ENCODE measurements at regions not wholly inside any gene's neighbourhood (a gene's known extent, or its start where the extent isn't known, plus 50 kb on each side); places are given as distances from the start of the nearest gene placed in this dataset.

- TF ChIP-seq POLR2A (IDR thresholded peaks at IDR 0.05) = no peak
- TF ChIP-seq CTCF (IDR thresholded peaks at IDR 0.05) = no peak
- TF ChIP-seq POLR2AphosphoS5 (IDR thresholded peaks at IDR 0.05) = no peak
- no peak for TF ChIP-seq EP300 (IDR thresholded peaks at IDR 0.05; ENCODE audit: low read depth)
- Histone ChIP-seq H3K9me3 (no peaks in the 10 kb centered on the region), H3K4me1 (no peaks in the 10 kb centered on the region), H3K27me3 (no peaks in the 10 kb centered on the region), H3K36me3 (no peaks in the 10 kb centered on the region), H3K4me3 (no peak overlapping the region), H3K27ac (no peak overlapping the region)
- WGBS, 2 donors (ENCODE audit: low coverage in 1 of 2) = 93 to 100% methylated on average over 2 to 3 of the region's 3 CpGs
- in situ Hi-C loops (cut with MboI; ENCODE audit: low pct_ligation_motif_present in 1 of 4, low pct_unique_long_range_greater_than_20kb in 1 of 4, low sequenced_read_pairs in 3 of 4) = no loop called here
- DNase-seq = no peak
- intact Hi-C loops (cut with DNase I; ENCODE audit: low total_unique reads) = no loop called here
Measured at GRCh38 chr5:168234133-168234532, 57.3 kb upstream of the WWC1 start.

- in situ Hi-C loops (cut with MboI; ENCODE audit: low pct_ligation_motif_present in 1 of 4, low pct_unique_long_range_greater_than_20kb in 1 of 4, low sequenced_read_pairs in 3 of 4) (no loop called here), intact Hi-C loops (cut with DNase I; ENCODE audit: low total_unique reads) (no loop called here)
- Histone ChIP-seq H3K4me1 (no peaks in the 10 kb centered on the region), H3K4me3 (no peak overlapping the region), H3K27me3 (no peaks in the 10 kb centered on the region), H3K27ac (no peak overlapping the region), H3K36me3 (no peaks in the 10 kb centered on the region), H3K9me3 (no peaks in the 10 kb centered on the region)
- WGBS, 2 donors (ENCODE audit: low coverage in 1 of 2) = 38% methylated on average over 8 of the region's 8 CpGs; no CpG with 5 or more reads in 1 of the 2 donors
- no peak for DNase-seq
- no peak for TF ChIP-seq EP300 (IDR thresholded peaks at IDR 0.05; ENCODE audit: low read depth)
- no peak for TF ChIP-seq POLR2A (IDR thresholded peaks at IDR 0.05)
- TF ChIP-seq CTCF (IDR thresholded peaks at IDR 0.05) = no peak
- no peak for TF ChIP-seq POLR2AphosphoS5 (IDR thresholded peaks at IDR 0.05)
Measured at GRCh38 chr5:168238463-168238862, 53.0 kb upstream of the WWC1 start.

- Histone ChIP-seq H3K9me3 (no peaks in the 10 kb centered on the region), H3K27me3 (no peaks in the 10 kb centered on the region), H3K27ac (no peak overlapping the region), H3K36me3 (no peaks in the 10 kb centered on the region), H3K4me3 (no peak overlapping the region), H3K4me1 (no peaks in the 10 kb centered on the region)
- intact Hi-C loops (cut with DNase I; ENCODE audit: low total_unique reads) = no loop called here
- no peak for TF ChIP-seq CTCF (IDR thresholded peaks at IDR 0.05)
- TF ChIP-seq POLR2AphosphoS5 (IDR thresholded peaks at IDR 0.05) = no peak
- no peak for TF ChIP-seq EP300 (IDR thresholded peaks at IDR 0.05; ENCODE audit: low read depth)
- no peak for TF ChIP-seq POLR2A (IDR thresholded peaks at IDR 0.05)
- in situ Hi-C loops (cut with MboI; ENCODE audit: low pct_ligation_motif_present in 1 of 4, low pct_unique_long_range_greater_than_20kb in 1 of 4, low sequenced_read_pairs in 3 of 4) = no loop called here
- no peak for DNase-seq
Measured at GRCh38 chr5:168239325-168239724, 52.1 kb upstream of the WWC1 start.

Small RNAs in the stretch of these regions (small RNA-seq; reads per million reads assigned to genes)
- gene AC026403.1 (0 reads per million in 4 donors), gene RF00561 (0 reads per million in 4 donors), gene RN7SKP60 (0 reads per million in 4 donors), gene RNU6-168P (0 reads per million in 4 donors), gene RNU6-209P (0 reads per million in 4 donors)

Measured in transverse colon (tissue), 4 donors.